Effector memory CD4-positive, alpha-beta T cell (primary cell): ENCODE measurements at regions not wholly inside any gene's neighbourhood (a gene's known extent, or its start where the extent isn't known, plus 50 kb on each side); places are given as distances from the start of the nearest gene placed in this dataset.
"Not testable (repeated sequence)": the region's sequence is repeated elsewhere in the genome, so short reads cannot be mapped to it uniquely, and the experiment has no call there.

Source experiments
- DNase-seq, 3 donors: peaks; one replicate each; pipeline ENCODE4 v3.0.0-alpha.2; 2020
- H3K27ac ChIP-seq: 2 replicates; pipeline ENCODE4 v1.7.0; 2013; ENCODE audit warnings: mild to moderate bottlenecking, low read length, moderate library complexity; ENCODE audit not compliant: insufficient read depth, poor library complexity, severe bottlenecking
- H3K27me3 ChIP-seq: replicated peaks from 2 replicates; pipeline ENCODE4 v1.7.0; 2013; ENCODE audit warnings: mild to moderate bottlenecking, low read length; ENCODE audit not compliant: insufficient read depth, control insufficient read depth, poor library complexity, severe bottlenecking
- H3K36me3 ChIP-seq: 2 replicates; pipeline ENCODE4 v1.7.0; 2013; ENCODE audit warnings: mild to moderate bottlenecking, low read length, moderate library complexity; ENCODE audit not compliant: control insufficient read depth, insufficient read depth
- H3K4me1 ChIP-seq: 2 replicates; pipeline ENCODE4 v1.7.0; 2013; ENCODE audit warnings: low read length, mild to moderate bottlenecking; ENCODE audit not compliant: control insufficient read depth, insufficient read depth, poor library complexity, severe bottlenecking
- H3K4me3 ChIP-seq: 2 replicates; pipeline ENCODE4 v1.7.0; 2013; ENCODE audit warnings: low read length, low read depth, mild to moderate bottlenecking; ENCODE audit not compliant: insufficient read depth, poor library complexity, severe bottlenecking
- H3K9me3 ChIP-seq: 2 replicates; pipeline ENCODE4 v1.7.0; 2013; ENCODE audit warnings: mild to moderate bottlenecking, low read length, moderate library complexity; ENCODE audit not compliant: control insufficient read depth

GRCh38 chr4:17024425-17024824, 126.0 kb upstream of the LDB2 start:
- Histone ChIP-seq H3K4me1 (no peaks in the 10 kb centered on the region), H3K36me3 (no peaks in the 10 kb centered on the region), H3K4me3 (no peak overlapping the region), H3K27ac (no peak overlapping the region), H3K9me3 (no peaks in the 10 kb centered on the region), H3K27me3 (no peaks in the 10 kb centered on the region)
- no peak for DNase-seq

GRCh38 chr4:17020901-17021300, 122.5 kb upstream of the LDB2 start:
- Histone ChIP-seq H3K4me1 (no peaks in the 10 kb centered on the region), H3K9me3 (no peaks in the 10 kb centered on the region), H3K4me3 (no peak overlapping the region), H3K27me3 (no peaks in the 10 kb centered on the region), H3K27ac (no peak overlapping the region), H3K36me3 (no peaks in the 10 kb centered on the region)
- DNase-seq = no peak

- Histone ChIP-seq H3K4me1 (no peaks in the 10 kb centered on the region), H3K9me3 (no peaks in the 10 kb centered on the region)
- DNase-seq = no peak
Measured at GRCh38 chr4:17020451-17020850, 122.0 kb upstream of the LDB2 start.

GRCh38 chr4:17018621-17019020, 120.2 kb upstream of the LDB2 start:
- H3K36me3 ChIP-seq, H3K27me3 ChIP-seq, H3K4me3 ChIP-seq, H3K27ac ChIP-seq, DNase-seq, H3K4me1 ChIP-seq, H3K9me3 ChIP-seq: not testable (repeated sequence)

More at GRCh38 chr4:17020451-17020850, 122.0 kb upstream of the LDB2 start:
- no peak overlapping the region for H3K27ac ChIP-seq
- no peaks in the 10 kb centered on the region for H3K27me3 ChIP-seq
- no peaks in the 10 kb centered on the region for H3K36me3 ChIP-seq
- no peak overlapping the region for H3K4me3 ChIP-seq

GRCh38 chr4:17018013-17018412, 119.6 kb upstream of the LDB2 start:
- DNase-seq = no peak
- no peaks in the 10 kb centered on the region for H3K4me1 ChIP-seq
- no peaks in the 10 kb centered on the region for H3K9me3 ChIP-seq
- no peak overlapping the region for H3K4me3 ChIP-seq
- no peaks in the 10 kb centered on the region for H3K27me3 ChIP-seq
- no peak overlapping the region for H3K27ac ChIP-seq
- H3K36me3 ChIP-seq = no peaks in the 10 kb centered on the region

GRCh38 chr4:17013382-17014006, 115.0 kb upstream of the LDB2 start:
- H3K9me3 ChIP-seq = no peaks in the 10 kb centered on the region
- no peaks in the 10 kb centered on the region for H3K36me3 ChIP-seq
- no peaks in the 10 kb centered on the region for H3K4me1 ChIP-seq
- DNase-seq = no peak
- no peak overlapping the region for H3K27ac ChIP-seq
- no peaks in the 10 kb centered on the region for H3K27me3 ChIP-seq
- no peak overlapping the region for H3K4me3 ChIP-seq

GRCh38 chr4:17012451-17012850, 114.0 kb upstream of the LDB2 start:
- H3K27ac ChIP-seq = no peak overlapping the region

GRCh38 chr4:17010426-17011087, 112.1 kb upstream of the LDB2 start:
- no peaks in the 10 kb centered on the region for H3K4me1 ChIP-seq
- H3K36me3 ChIP-seq = no peaks in the 10 kb centered on the region
- no peak overlapping the region for H3K4me3 ChIP-seq
- no peak for DNase-seq
- no peak overlapping the region for H3K27ac ChIP-seq
- no peaks in the 10 kb centered on the region for H3K27me3 ChIP-seq
- no peaks in the 10 kb centered on the region for H3K9me3 ChIP-seq

More at GRCh38 chr4:17012451-17012850, 114.0 kb upstream of the LDB2 start:
- Histone ChIP-seq H3K4me3 (no peak overlapping the region), H3K4me1 (no peaks in the 10 kb centered on the region), H3K9me3 (no peaks in the 10 kb centered on the region), H3K36me3 (no peaks in the 10 kb centered on the region), H3K27me3 (no peaks in the 10 kb centered on the region)
- DNase-seq = no peak

GRCh38 chr4:17009871-17010367, 111.5 kb upstream of the LDB2 start:
- H3K4me3 ChIP-seq = no peak overlapping the region
- H3K9me3 ChIP-seq = no peaks in the 10 kb centered on the region
- no peak overlapping the region for H3K27ac ChIP-seq
- H3K27me3 ChIP-seq = no peaks in the 10 kb centered on the region
- no peak for DNase-seq
- H3K4me1 ChIP-seq = no peaks in the 10 kb centered on the region
- H3K36me3 ChIP-seq = no peaks in the 10 kb centered on the region

GRCh38 chr4:17008834-17009345, 110.4 kb upstream of the LDB2 start:
- no peaks in the 10 kb centered on the region for H3K36me3 ChIP-seq
- H3K27ac ChIP-seq = no peak overlapping the region
- H3K4me1 ChIP-seq = no peaks in the 10 kb centered on the region
- H3K27me3 ChIP-seq = no peaks in the 10 kb centered on the region
- no peak overlapping the region for H3K4me3 ChIP-seq
- H3K9me3 ChIP-seq = no peaks in the 10 kb centered on the region
- no peak for DNase-seq
